MM.1S (cell line): ENCODE measurements at regions not wholly inside any gene's neighbourhood (a gene's known extent, or its start where the extent isn't known, plus 50 kb on each side); places are given as distances from the start of the nearest gene placed in this dataset.
"Not testable (repeated sequence)": the region's sequence is repeated elsewhere in the genome, so short reads cannot be mapped to it uniquely, and the experiment has no call there.

Source experiments
- EZH2phosphoT487 ChIP-seq: fragments of 300-600 bp; sonication (generic); IDR thresholded peaks from 2 replicates; pipeline ENCODE4 v1.6.1; 2018; ENCODE audit warnings: antibody characterized with exemption, low read length
- TF ChIP-seq, protein P1 (sequence below): fragments of 300-600 bp; sonication (generic); IDR thresholded peaks from 2 replicates; pipeline ENCODE4 v1.5.1; 2016; ENCODE audit warnings: antibody characterized with exemption, low read length, mixed read lengths

DNA sequence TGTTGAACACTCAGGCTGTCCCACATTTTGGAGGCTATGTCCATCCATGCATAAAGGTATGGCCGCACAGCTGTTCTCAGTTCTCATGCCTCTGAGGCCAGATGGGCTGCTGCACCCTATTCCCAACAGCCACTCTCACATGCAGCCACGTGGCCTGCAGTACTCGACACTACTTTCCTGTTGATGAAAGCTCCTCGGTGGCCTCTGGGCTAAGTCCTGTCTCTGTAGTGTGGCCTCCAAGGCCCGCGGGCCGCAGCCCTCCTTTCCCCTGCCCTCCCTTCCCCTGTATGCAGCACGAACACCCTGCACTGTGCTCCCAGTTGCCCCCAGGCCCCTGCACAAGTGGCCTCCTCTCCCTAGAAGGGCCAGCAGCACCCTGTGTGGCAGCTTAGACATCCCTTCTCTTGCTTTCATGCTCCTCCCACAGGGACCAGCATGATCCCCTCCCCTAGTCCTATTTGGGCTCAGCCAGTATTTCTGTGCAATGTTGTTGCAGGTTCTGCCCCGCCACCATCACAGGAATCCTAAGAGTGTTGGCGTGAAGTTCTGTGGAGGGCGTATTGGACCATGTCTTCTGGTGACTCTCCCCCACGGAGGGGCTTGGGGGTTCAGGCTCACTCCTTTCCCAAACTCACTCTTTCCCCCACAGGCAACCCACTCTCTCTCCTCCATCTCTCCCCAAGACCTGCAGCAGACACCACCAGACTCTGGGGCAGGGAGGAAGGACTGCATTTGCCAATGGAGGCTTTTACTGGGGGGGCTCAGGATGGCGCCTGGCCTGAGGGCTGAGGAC lies 1071.2 kb downstream of the RPIA start:
- TF ChIP-seq, protein P1, sequence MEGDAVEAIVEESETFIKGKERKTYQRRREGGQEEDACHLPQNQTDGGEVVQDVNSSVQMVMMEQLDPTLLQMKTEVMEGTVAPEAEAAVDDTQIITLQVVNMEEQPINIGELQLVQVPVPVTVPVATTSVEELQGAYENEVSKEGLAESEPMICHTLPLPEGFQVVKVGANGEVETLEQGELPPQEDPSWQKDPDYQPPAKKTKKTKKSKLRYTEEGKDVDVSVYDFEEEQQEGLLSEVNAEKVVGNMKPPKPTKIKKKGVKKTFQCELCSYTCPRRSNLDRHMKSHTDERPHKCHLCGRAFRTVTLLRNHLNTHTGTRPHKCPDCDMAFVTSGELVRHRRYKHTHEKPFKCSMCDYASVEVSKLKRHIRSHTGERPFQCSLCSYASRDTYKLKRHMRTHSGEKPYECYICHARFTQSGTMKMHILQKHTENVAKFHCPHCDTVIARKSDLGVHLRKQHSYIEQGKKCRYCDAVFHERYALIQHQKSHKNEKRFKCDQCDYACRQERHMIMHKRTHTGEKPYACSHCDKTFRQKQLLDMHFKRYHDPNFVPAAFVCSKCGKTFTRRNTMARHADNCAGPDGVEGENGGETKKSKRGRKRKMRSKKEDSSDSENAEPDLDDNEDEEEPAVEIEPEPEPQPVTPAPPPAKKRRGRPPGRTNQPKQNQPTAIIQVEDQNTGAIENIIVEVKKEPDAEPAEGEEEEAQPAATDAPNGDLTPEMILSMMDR = not testable (repeated sequence)
- TF ChIP-seq EZH2phosphoT487 = not testable (repeated sequence)
